ENCODE measurements at regions not wholly inside any gene's neighbourhood (a gene's known extent, or its start where the extent isn't known, plus 50 kb on each side); places are given as distances from the start of the nearest gene placed in this dataset.

DNA sequence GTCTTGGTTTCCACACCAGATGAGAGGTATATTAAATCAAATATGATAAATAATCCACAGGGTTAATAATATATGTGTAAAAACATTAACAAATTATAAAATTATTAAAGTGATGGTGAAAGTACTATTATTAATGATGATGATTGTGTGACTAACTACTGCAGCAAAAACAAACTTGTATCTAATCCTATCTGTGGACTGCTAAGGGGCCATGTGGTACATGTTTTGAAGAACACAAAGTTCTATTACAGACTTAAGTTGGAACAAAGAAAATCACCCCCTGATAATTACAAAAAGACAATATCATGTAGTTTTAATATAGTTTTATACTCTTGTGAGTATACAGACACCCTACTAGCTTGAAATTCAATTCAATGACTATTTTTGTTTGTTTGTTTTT, 504.2 kb upstream of the NBEA start:
- TF ChIP-seq ZNF670 (tag by site-specific recombination; IDR thresholded peaks at IDR 0.05; ENCODE audit: low read depth) (no peak), ZNF658 (tag by site-specific recombination; IDR thresholded peaks at IDR 0.05) (no peak)
- TF ChIP-seq, protein P1, sequence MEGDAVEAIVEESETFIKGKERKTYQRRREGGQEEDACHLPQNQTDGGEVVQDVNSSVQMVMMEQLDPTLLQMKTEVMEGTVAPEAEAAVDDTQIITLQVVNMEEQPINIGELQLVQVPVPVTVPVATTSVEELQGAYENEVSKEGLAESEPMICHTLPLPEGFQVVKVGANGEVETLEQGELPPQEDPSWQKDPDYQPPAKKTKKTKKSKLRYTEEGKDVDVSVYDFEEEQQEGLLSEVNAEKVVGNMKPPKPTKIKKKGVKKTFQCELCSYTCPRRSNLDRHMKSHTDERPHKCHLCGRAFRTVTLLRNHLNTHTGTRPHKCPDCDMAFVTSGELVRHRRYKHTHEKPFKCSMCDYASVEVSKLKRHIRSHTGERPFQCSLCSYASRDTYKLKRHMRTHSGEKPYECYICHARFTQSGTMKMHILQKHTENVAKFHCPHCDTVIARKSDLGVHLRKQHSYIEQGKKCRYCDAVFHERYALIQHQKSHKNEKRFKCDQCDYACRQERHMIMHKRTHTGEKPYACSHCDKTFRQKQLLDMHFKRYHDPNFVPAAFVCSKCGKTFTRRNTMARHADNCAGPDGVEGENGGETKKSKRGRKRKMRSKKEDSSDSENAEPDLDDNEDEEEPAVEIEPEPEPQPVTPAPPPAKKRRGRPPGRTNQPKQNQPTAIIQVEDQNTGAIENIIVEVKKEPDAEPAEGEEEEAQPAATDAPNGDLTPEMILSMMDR (tag by site-specific recombination; IDR thresholded peaks at IDR 0.05), result no peak
